ENCODE measurements at regions not wholly inside any gene's neighbourhood (a gene's known extent, or its start where the extent isn't known, plus 50 kb on each side); places are given as distances from the start of the nearest gene placed in this dataset.

DNA sequence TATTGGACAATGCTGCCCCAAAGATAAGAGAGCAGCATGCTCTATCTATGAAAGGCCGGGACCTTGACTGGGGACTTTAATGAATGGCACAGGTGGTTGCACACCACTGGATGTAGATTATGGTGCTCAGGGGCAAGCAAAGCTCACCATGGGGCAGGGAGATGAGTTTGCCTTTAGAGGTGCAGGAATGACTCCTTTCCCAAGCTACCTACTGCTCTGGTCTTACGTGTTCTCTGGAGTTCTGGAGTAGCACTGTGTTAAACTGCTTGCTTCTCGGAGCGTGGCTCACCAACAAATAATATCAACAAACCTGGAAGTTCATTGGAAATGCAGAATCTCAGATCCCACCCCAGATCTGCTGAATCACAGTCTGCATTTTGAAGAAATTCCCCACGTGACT is 445.3 kb downstream of the RPS24 start:
- no peaks in the 10 kb centered on the region for H3K27me3 ChIP-seq

DNA sequence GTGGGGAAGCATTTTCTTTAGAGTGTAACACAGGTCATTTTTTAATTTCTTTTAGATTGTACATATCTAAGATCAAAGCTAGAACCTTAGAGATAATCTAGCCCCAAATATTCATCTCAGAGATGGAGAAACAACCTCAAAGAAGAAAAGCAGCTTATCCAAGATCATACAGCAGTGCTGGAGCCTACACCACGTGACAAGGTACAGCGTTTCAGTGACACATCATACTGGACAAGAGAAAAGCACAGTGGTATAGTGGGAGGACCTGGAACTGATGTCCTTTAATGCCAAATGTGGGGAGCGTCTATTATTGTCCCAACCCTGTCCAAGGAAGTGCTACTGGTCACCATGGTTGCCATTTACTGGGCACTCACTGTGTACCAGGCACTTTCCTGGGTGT is 445.8 kb downstream of the RPS24 start:
- Histone ChIP-seq H3K9me3 (no peaks in the 10 kb centered on the region), H3K27ac (no peak overlapping the region), H3K36me3 (no peaks in the 10 kb centered on the region), H3K4me1 (no peaks in the 10 kb centered on the region), H3K4me3 (no peak overlapping the region), H3K27me3 (no peaks in the 10 kb centered on the region)
- TF ChIP-seq POLR2A (IDR thresholded peaks at IDR 0.05) (no peak), EP300 (IDR thresholded peaks at IDR 0.05) (no peak)
- TF ChIP-seq, protein P1, sequence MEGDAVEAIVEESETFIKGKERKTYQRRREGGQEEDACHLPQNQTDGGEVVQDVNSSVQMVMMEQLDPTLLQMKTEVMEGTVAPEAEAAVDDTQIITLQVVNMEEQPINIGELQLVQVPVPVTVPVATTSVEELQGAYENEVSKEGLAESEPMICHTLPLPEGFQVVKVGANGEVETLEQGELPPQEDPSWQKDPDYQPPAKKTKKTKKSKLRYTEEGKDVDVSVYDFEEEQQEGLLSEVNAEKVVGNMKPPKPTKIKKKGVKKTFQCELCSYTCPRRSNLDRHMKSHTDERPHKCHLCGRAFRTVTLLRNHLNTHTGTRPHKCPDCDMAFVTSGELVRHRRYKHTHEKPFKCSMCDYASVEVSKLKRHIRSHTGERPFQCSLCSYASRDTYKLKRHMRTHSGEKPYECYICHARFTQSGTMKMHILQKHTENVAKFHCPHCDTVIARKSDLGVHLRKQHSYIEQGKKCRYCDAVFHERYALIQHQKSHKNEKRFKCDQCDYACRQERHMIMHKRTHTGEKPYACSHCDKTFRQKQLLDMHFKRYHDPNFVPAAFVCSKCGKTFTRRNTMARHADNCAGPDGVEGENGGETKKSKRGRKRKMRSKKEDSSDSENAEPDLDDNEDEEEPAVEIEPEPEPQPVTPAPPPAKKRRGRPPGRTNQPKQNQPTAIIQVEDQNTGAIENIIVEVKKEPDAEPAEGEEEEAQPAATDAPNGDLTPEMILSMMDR (IDR thresholded peaks at IDR 0.05): no peak
- 88 to 94% methylated on average over 3 of the region's 3 CpGs for WGBS, 2 donors
- no peak for DNase-seq (ENCODE audit: low spot score in 2 of 2)

More for the DNA sequence above, 445.3 kb downstream of the RPS24 start:
- WGBS, 2 donors: 90 to 91% methylated on average over 5 of the region's 5 CpGs
- no peak for DNase-seq (ENCODE audit: low spot score in 2 of 2)
- no peak overlapping the region for H3K4me3 ChIP-seq
- no peaks in the 10 kb centered on the region for H3K4me1 ChIP-seq
- H3K36me3 ChIP-seq: no peaks in the 10 kb centered on the region
- H3K27ac ChIP-seq: no peak overlapping the region
- no peaks in the 10 kb centered on the region for H3K9me3 ChIP-seq
- TF ChIP-seq, protein P1 (IDR thresholded peaks at IDR 0.05): no peak
- no peak for TF ChIP-seq POLR2A (IDR thresholded peaks at IDR 0.05)
- no peak for TF ChIP-seq EP300 (IDR thresholded peaks at IDR 0.05)

DNA sequence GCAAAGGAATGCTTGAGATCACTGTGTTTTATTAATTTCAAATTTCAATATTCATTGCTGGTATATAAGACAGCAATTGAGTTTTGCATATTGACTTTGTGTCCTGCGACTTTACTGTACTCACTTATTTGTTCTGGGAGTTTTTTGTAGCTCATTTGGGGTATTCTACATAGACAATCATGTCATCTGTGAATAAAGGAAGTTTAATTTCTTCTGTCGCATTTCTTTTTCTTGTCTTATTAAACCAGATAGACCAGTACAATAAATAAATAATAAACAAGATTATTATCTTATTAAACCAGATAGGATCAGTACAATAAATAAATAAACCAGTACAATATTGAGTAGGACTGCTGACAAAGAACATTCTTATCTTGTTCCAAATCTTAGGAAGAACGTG is 448.2 kb downstream of the RPS24 start:
- TF ChIP-seq, protein P1 (IDR thresholded peaks at IDR 0.05): no peak
- no peak for TF ChIP-seq EP300 (IDR thresholded peaks at IDR 0.05)
- no peak for TF ChIP-seq POLR2A (IDR thresholded peaks at IDR 0.05)
- no peaks in the 10 kb centered on the region for H3K27me3 ChIP-seq
- H3K36me3 ChIP-seq: no peaks in the 10 kb centered on the region
- H3K4me1 ChIP-seq: no peaks in the 10 kb centered on the region
- DNase-seq (ENCODE audit: low spot score in 2 of 2): no peak
- WGBS, 2 donors: 82 to 89% methylated on average over 3 of the region's 3 CpGs
- no peak overlapping the region for H3K4me3 ChIP-seq
- H3K9me3 ChIP-seq: no peaks in the 10 kb centered on the region
- H3K27ac ChIP-seq: no peak overlapping the region

DNA sequence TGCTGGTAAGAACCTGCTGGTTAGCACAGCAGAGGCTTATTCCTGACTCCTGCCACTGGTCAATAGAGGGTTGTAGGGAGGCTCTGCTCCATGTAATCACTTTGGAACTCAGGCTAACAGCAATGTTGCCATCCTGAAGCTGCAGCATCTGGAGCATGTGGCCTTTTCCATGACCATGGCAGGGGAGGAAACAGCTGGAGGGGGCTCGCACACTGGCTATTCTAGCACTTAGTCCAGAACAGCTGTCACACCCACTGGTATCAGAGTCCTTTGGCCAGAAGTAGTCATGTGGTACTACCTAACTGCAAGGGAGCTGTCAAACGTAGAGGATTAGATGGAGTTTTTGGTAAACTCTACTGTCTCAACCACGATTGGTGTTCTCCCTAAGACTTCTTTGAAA is 450.0 kb downstream of the RPS24 start:
- no peak for DNase-seq (ENCODE audit: low spot score in 2 of 2)
- Histone ChIP-seq H3K27me3 (no peaks in the 10 kb centered on the region), H3K27ac (no peak overlapping the region), H3K9me3 (peaks cover 0 to 1% (median 0%) of the 10 kb centered on the region in 4 donors), H3K36me3 (no peaks in the 10 kb centered on the region), H3K4me1 (no peaks in the 10 kb centered on the region), H3K4me3 (no peak overlapping the region)
- 73 to 81% methylated on average over 3 of the region's 3 CpGs for WGBS, 2 donors
- TF ChIP-seq POLR2A (IDR thresholded peaks at IDR 0.05): no peak
- TF ChIP-seq, protein P1 (IDR thresholded peaks at IDR 0.05): no peak
- TF ChIP-seq EP300 (IDR thresholded peaks at IDR 0.05): no peak

DNA sequence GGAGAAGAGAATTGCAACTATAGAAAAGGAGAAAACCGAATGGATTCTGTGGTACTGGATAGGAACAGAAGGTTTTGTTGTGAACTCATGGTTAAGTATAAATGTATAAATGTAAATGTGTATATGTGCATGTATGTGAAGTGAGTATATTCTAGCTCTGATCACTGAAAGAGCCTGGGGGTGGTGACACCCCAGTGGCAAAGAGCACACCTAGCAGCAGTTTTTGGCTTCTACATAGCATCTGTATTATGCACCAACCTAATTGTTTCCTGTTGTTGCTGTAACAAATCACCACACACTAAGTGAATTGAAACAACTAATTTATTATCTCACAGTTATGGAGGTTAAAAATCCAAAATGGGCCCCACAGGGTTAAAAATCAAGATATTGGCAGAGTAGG is 455.4 kb downstream of the RPS24 start:
- H3K4me3 ChIP-seq: no peak overlapping the region
- peaks cover 0 to 37% (median 3%) of the 10 kb centered on the region in 4 donors for H3K9me3 ChIP-seq
- no peaks in the 10 kb centered on the region for H3K4me1 ChIP-seq
- H3K27ac ChIP-seq: no peak overlapping the region
- no peak for TF ChIP-seq EP300 (IDR thresholded peaks at IDR 0.05)
- TF ChIP-seq POLR2A (IDR thresholded peaks at IDR 0.05): no peak
- TF ChIP-seq, protein P1 (IDR thresholded peaks at IDR 0.05): no peak
- no peaks in the 10 kb centered on the region for H3K27me3 ChIP-seq
- no peaks in the 10 kb centered on the region for H3K36me3 ChIP-seq
- 87 to 93% methylated on average over 1 of the region's 1 CpG for WGBS, 2 donors
- DNase-seq (ENCODE audit: low spot score in 2 of 2): no peak

All from tibial nerve (tissue), 4 donors.